Fibroblast of skin of right biceps (primary cell): ENCODE measurements at regions not wholly inside any gene's neighbourhood (a gene's known extent, or its start where the extent isn't known, plus 50 kb on each side); places are given as distances from the start of the nearest gene placed in this dataset.

Experiments
- DNase-seq: peaks from one replicate; pipeline ENCODE4 v3.0.0-alpha.2; 2013

DNA sequence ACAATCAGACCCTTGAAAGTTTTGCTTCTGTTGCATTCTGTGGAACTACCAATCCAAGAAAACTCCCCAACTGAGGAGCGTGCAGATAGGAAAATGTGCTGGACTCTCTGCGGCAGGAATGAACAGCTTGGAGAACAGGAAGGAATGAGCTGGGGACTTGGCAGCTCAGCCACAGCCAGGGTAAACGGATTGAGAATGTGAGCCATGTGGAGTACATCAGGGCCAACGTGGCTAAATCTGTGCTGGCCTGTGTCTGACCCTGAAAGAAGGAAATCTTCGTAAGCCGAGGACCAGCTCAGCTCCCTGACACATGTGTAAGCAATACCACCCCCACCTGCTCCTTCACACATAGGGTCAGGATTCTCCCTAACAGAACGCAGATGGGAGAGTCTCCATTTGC, 1023.7 kb downstream of the BCL11A start:
- no peak for DNase-seq

GRCh38 chr2:59528525-59528924, 1024.9 kb downstream of the BCL11A start:
- no peak for DNase-seq

GRCh38 chr2:59502981-59503380, 1050.5 kb downstream of the BCL11A start:
- DNase-seq, result no peak

DNA sequence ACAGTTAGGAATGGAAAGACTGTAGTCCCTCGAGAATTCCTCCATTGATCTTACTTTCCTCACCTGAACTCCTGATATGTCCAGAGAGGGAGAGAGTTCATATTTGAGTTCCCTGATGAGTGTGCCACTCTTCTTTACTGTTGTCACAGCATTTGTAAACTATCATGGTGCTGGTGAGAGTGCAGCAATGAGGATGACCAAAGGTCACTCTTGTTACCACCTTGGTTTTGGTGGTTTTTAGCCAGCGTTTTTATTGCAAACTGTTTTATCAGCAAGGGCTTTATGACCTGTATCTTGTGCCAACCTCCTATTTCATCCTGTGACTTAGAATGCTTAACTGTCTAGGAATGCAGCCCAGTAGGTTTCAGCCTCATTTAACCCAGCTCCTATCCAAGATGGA, 1062.5 kb downstream of the BCL11A start:
- no peak for DNase-seq

- no peak for DNase-seq
Measured at GRCh38 chr2:59490192-59490591, 1063.3 kb downstream of the BCL11A start.

DNA sequence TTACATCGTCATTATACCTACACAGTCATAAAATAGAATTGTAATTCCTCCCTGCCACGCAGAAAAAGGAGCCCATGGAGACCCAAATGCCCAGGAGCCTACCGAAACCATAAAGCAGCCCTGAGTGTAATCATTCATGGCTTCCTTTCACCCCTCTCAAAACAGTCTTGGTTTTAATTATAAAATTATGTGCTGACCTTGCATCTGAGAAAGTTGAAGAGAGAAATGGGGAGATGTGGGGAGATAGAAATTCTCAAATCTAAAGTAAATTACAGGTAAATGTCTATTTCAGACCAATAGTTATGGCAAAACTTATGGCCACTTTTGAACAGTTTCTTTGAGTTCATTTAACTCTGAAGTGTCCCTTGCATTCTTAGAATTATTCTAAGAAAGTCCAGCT, 1068.8 kb downstream of the BCL11A start:
- no peak for DNase-seq

- peak; percentile 5 for DNase-seq
Measured at GRCh38 chr2:59463426-59463825, 1090.0 kb downstream of the BCL11A start.

GRCh38 chr2:59462422-59463197, 1090.8 kb downstream of the BCL11A start:
- DNase-seq, result no peak

GRCh38 chr2:59461127-59461526, 1092.3 kb downstream of the BCL11A start:
- no peak for DNase-seq

DNA sequence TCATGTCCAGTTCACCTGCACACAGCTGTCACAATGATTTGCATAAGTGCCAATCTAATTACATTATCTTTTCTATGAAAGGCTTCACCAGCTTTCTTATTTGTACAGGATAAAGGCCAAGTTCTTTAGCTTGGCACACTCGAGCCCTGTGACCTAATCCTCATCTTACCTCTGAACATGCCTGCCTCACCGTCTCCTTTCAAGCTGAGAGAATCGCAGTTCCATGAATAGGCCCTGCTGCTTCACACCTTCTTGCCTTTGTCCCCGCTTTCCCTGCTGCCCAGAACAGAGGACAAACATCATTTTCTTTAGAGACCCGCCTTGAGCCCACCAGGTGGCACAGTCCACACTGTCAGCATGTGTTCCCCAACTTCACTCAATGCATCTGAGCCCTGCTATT, 1094.7 kb downstream of the BCL11A start:
- DNase-seq, result no peak

GRCh38 chr2:59456285-59456684, 1097.2 kb downstream of the BCL11A start:
- no peak for DNase-seq

DNA sequence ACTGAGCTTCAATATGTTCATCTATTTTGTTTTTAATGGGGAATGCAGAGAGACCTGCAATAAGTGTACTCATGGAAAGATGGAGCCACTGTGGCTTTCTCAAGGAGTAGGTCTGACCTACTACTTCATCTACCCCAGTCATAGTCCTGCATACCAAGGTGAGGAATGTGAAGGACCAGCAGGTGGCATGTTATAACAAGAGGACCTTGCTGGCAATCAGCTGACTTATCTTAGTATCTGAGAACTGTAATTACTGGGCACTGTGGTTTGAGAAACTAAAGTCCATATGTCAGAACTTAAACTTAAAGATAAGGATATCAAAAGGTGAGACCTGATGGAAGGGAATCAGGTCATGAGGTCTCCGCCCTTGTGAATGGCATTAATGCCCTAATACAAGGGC, 1104.2 kb downstream of the BCL11A start:
- no peak for DNase-seq

DNA sequence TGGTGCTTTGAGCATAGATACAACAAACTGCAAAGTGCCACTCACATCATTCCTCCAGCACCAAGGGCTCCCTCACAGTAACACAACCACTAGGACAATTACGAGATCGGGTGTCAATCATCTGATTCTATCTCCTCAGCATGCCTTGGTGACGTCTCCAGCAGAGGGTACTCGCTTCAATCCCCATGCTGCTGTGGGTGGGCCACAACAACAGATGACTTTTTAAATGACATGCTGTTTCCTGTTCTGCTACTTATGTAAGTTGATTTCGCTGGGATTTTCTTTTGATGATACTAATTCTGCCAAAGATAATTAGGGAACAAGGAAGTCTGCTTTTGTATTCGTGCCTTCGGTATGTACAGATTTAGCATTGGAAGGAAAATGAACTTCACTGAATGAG, 1113.0 kb downstream of the BCL11A start:
- DNase-seq, result no peak

GRCh38 chr2:59435635-59436034, 1117.8 kb downstream of the BCL11A start:
- no peak for DNase-seq

DNA sequence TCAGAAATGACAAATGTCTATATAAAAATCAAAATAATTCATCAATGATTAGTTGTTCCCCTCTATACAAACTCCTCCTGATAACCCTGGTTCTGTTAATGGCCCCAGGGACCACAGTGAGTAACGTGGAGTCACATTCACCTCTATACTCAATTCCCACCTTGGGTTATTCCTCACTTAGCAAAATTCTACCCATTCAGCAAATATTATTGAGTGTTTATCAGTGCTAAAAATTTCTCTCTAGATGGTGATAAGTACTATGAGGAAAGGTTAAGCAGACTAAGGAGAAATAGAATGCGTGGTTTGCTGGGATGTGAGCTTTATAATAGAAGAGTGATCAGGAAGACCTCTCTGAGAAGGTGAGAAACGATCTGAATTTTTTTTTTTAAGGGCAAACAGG, 1124.5 kb downstream of the BCL11A start:
- no peak for DNase-seq

DNA sequence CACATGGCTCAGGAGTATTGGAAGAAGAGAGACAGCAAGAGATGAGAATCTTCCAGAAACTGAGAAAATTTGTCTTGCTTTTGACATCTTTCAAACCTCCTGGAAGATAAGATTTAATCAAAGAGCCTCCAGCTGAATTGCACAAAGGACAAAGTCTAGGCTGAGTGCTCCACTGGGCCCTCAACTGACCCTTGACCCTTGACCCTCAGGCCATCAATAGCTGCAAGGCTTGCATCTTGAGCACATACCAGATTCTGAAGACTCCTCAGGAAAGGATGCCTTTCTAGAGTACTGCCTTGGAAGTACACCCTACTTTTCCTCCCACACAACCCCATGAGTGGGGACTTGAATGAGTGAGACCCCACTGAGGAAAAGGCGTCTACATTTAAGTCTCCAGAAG, 1125.5 kb downstream of the BCL11A start:
- DNase-seq, result no peak

DNA sequence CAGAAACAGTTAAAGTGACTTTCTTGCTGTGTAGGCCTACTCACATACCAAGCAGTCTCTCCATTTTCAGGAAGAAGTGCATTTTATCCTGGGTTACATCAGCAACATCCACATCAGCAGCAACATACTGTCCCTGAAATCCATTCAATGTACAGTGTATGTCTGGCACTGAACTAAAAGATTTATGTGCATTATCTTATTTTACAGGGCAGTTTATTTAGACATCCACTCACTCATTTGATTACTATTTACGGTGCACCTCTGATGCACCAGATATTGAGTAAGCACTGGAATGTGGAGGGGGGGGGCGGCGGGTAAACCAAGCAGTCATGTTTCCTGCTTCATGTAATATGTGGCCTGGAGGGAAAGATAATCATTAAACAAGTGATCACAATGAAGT, 1128.2 kb downstream of the BCL11A start:
- DNase-seq, result peak; percentile 29

- DNase-seq, result no peak
Measured at GRCh38 chr2:59413751-59414570, 1139.5 kb downstream of the BCL11A start.

DNA sequence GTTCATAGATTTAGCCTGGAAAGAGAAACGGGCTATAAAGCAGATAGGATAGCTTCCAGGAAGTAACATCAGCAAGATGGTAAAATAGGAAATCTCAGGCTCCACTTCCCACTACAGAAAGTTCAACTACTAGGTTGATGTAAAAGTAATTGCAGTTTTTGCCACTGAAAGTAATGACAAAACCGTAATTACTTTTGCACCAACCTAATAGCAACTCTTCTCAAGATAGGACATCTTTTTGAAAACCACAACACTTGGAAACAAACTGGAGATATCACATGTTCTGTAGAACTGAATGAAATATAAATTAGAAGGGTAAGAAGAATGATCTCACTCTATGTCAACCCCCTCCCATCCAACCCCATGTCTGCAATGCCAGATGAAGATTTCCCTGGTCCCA, 1154.3 kb downstream of the BCL11A start:
- no peak for DNase-seq

DNA sequence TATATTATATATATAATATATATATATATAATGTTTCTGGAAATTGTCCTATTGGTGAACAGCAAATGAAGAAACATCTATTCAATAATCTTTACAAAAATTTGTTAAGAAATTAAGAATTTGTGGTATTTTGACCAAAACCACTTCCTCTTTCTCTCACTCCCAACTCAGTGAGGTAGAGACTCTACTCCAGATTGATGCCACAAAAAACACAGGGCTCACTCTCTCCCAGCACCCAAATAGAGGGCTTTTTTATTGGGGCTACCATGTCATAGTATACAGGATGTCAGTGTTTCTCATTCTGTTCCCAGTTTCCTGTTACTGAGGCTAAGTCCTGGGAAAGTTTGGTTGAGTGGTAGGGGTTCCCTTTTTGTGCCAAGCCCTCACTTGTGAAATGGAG, 1155.4 kb downstream of the BCL11A start:
- no peak for DNase-seq

DNA sequence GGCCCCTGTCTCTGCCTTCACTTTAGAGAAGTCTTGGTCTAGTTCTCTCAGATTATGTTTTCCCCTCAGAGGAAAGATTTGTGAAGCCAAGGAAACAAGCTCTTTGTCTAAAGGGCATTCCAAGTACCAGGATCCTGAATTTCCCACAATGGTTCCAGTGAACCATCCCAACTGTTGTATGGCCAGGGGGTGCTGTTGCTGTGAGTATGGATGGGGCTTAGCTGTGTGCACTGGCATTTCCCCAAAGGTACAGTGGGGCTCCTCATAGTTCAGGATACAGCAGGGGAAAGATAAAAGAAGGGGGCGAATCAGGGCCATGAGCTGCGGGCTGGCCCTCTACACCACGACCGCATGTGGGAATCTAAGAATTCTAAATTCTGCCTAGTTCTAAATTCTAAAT, 1154.0 kb upstream of the FANCL start:
- no peak for DNase-seq

- DNase-seq, result no peak
Measured at GRCh38 chr2:59391896-59392295, 1150.8 kb upstream of the FANCL start.

DNA sequence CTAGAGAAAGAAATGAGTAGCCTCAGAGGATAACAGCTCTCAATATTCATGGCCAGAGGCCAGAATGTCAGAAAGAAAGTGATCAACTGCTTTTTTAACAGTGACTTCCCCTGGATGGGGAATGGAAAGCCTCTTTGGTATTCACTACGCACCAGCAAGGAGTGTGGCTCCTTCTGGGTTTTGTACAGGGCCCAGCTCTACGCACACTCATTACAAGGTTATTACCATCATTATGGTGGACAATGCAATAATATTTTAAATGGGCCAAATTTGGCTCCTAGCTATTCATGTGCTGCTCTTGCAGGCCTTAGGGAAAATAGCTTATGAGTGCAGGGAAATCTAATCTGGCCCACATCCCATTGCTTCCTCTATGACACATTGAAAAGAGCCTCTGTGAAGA, 1149.5 kb upstream of the FANCL start:
- DNase-seq, result no peak

DNA sequence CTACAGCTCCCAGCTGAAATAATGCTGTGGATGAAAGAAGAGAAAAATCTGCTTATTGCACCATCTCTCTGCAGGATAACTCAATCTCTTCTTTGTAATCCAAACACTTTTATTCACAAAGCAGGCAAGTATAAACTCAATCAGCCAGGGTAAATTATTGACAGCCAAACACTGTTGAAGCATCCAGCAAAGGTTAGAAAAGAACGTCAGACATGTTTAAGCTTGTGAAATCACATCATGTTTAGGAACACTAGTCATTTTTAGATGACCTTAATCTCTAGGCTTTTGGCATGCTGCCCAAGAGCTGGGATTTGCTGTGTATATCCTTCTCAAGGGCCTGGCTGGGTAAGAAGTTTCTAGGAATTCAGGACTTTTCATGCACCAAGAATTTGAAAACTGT, 1148.1 kb upstream of the FANCL start:
- peak; percentile 67 for DNase-seq

- no peak for DNase-seq
Measured at GRCh38 chr2:59385971-59386370, 1144.8 kb upstream of the FANCL start.
